ENCODE measurements at regions not wholly inside any gene's neighbourhood (a gene's known extent, or its start where the extent isn't known, plus 50 kb on each side); places are given as distances from the start of the nearest gene placed in this dataset.

DNA sequence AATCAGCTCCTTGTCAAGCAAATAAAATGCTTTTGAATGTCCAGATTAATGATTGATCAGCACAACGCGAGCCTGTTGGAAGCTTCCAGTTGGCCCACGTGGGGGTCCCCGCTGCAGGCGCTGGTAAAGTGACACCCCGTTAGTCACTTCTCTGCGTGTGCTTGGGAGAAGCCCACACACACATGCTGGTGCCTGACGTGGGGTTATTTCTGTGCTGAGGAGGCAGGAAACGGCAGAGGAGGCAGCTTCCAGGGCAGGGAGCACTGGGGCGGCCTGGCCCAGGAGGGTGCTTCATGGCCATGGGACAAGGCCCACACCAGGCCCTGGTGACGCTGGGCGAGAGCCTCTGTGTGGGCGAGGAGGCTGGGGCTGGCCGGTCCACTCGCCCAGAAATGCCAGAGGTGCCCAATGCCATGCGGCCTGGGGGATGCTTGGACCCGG lies 101.5 kb downstream of the KIF26A start:
- DNase-seq (ENCODE audit: low spot score), result no peak
- ATAC-seq (ENCODE audit: low FRiP score), result no peak
- TF ChIP-seq, protein P1, sequence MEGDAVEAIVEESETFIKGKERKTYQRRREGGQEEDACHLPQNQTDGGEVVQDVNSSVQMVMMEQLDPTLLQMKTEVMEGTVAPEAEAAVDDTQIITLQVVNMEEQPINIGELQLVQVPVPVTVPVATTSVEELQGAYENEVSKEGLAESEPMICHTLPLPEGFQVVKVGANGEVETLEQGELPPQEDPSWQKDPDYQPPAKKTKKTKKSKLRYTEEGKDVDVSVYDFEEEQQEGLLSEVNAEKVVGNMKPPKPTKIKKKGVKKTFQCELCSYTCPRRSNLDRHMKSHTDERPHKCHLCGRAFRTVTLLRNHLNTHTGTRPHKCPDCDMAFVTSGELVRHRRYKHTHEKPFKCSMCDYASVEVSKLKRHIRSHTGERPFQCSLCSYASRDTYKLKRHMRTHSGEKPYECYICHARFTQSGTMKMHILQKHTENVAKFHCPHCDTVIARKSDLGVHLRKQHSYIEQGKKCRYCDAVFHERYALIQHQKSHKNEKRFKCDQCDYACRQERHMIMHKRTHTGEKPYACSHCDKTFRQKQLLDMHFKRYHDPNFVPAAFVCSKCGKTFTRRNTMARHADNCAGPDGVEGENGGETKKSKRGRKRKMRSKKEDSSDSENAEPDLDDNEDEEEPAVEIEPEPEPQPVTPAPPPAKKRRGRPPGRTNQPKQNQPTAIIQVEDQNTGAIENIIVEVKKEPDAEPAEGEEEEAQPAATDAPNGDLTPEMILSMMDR (IDR thresholded peaks at IDR 0.05), result no peak

DNA sequence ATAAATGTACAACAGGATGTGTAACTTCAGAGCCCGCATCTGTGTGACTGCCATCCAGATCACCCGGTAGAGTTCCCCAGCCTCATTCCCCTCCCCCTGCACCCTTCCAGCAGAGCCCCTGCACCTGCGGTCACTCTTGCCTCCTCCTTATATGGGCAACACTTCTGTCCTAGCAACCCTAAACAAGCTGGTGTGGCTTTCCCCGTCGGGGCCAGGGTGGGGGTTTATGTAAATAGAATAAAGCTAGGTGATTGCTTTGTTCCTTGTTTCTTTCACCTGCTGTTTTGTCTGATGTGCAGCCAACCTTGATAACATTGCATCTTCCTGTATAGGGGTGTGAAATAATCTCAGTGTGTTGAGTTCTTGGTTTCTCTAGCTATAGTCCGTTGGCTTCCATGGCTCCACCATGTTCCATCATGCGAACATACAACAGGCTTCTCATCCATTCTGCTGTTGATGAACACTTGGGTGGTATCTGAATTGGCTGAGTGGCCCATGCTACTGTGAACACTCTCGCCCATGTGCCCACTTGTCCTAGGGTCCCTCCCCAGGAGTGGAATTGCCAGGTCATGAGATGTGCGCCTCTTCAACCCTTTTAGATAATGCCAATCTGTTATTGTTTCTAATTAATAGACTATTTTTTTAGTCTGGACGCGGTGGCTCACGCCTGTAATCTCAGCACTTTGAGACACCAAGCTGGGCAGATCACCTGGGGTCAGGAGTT lies 102.2 kb downstream of the KIF26A start:
- TF ChIP-seq, protein P1 (IDR thresholded peaks at IDR 0.05), result no peak
- ATAC-seq (ENCODE audit: low FRiP score) (no peak), DNase-seq (ENCODE audit: low spot score) (no peak)

DNA sequence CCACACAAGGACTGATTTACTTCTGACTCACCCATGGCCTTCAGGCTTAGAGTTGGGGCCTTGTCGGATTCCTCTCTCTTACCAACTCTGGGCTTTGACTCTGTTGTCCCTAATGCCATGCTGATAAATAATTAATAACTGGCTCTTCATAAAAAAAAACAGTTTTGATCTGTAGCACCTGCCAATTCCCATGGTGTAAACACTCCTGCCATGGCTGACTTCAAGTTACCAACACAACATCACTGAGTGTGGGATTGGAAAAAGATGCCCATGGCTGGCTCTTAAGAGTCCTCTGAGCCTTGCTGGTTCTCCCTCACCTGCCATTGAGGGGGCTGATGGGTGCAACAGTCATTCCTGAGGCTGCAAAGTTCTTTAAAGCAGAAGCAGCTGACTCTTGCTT lies 104.8 kb downstream of the KIF26A start:
- TF ChIP-seq, protein P1 (IDR thresholded peaks at IDR 0.05), result no peak
- DNase-seq (ENCODE audit: low spot score) (no peak), ATAC-seq (ENCODE audit: low FRiP score) (no peak)

DNA sequence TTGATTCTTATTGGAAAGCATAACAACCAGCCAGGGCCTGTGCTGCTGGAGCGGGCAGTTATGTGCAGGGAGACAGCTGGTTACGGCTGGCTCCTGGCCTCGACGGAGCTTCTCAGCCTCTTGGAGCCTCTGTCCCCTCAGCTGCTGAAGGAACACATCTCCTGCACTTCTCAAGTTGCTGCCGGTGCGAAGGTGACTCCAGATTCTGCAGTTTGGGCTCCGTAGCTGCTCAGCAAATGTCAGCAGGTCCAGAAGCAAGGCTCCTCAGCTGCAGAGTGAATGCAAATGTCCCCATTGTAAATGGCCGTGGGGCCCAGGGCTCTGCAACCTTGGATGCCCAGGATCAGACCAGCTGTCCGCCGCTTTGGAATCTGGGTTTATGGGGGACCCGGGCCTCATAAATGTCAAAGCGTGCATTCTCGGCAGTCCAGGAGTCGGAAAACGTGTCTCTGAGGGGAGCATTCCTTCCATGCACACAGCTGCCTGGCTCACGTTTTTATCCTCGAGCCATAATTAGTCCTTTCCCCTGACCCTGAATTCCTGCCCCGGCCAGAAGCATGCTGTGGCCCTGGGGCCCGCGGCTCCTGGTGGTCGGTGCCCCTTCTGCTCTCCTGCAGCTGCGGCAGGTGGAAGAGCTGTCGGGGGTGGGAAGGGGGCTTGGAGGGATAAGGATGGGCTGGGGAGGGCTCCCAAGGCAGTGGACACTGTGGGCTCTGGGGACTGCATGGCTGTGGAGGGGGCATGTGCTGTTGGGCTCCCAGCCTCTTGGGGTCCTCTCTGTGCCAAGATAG lies 106.0 kb downstream of the KIF26A start:
- ATAC-seq (ENCODE audit: low FRiP score) (no peak), DNase-seq (ENCODE audit: low spot score) (no peak)
- TF ChIP-seq, protein P1 (IDR thresholded peaks at IDR 0.05), result no peak

DNA sequence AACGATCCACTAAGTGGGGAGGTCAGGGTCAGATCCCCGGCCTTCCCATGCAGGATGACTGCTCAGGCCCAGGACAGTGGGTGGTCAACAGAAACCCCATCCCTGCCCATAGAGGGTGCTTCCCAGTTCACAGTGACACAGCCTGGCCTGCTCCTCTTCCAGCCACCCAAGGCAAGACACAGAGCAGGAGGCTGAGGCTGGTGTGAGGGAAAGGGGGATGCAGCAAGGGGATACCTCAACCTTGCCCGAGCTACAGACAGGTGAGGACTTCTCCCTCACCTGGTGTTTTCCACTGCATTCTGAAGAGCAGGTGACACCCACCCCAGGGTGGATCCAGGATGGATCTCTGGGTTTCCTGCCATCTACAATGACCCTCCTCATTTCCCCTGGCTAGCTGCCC lies 106.7 kb downstream of the KIF26A start:
- DNase-seq (ENCODE audit: low spot score), result no peak

DNA sequence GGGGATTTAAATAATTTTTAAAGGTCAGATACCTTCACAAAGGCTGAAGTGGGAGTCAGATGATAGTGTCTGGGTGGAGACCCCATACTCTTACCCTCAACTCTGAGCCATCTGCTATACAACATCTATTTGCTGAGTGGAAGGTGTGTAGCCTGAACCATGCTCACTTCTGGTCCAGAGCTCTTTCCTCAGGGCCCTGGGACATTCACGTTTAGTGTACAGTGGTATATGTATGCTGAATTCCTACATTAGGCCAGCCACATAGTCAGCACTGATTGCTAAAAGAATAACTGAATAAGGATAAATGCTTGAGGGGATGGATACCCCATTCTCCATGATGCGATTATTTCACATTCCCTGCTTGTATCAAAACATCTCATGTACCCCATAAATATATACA lies 107.3 kb downstream of the KIF26A start:
- no peak for ATAC-seq (ENCODE audit: low FRiP score)
- TF ChIP-seq, protein P1 (IDR thresholded peaks at IDR 0.05), result no peak
- DNase-seq (ENCODE audit: low spot score), result no peak

More for the DNA sequence above, 106.7 kb downstream of the KIF26A start:
- ATAC-seq (ENCODE audit: low FRiP score), result no peak
- TF ChIP-seq, protein P1 (IDR thresholded peaks at IDR 0.05), result no peak
